ENCODE measurements at regions not wholly inside any gene's neighbourhood (a gene's known extent, or its start where the extent isn't known, plus 50 kb on each side); places are given as distances from the start of the nearest gene placed in this dataset.
"Not testable (repeated sequence)": the region's sequence is repeated elsewhere in the genome, so short reads cannot be mapped to it uniquely, and the experiment has no call there.

- no peaks in the 10 kb centered on the region for H3K9me2 ChIP-seq (ENCODE audit: insufficient read depth)
- intact Hi-C loops (cut with micrococcal nuclease; ENCODE audit: unreplicated experiment), result no loop called here
- no peak for DNase-seq
- CTCF ChIA-PET, result no interaction called here
- no peaks in the 10 kb centered on the region for H4K20me1 ChIP-seq (ENCODE audit: insufficient read depth)
- H3K27ac ChIP-seq, result no peak overlapping the region
- no peaks in the 10 kb centered on the region for H3K9me3 ChIP-seq (ENCODE audit: insufficient read depth, low read depth)
- no peaks in the 10 kb centered on the region for H3F3A ChIP-seq (ENCODE audit: insufficient read depth, low read depth)
- no TSS peak for BruUV-seq (replicated peaks)
- no peak overlapping the region for H3K4me3 ChIP-seq
- no peaks in the 10 kb centered on the region for H3K4me1 ChIP-seq (replicated peaks; ENCODE audit: insufficient read depth)
- no peak for TF ChIP-seq EZH2 (IDR thresholded peaks at IDR 0.05; ENCODE audit: low read depth)
- H3K4me2 ChIP-seq, result no peak overlapping the region
- H2AFZ ChIP-seq, result no peak overlapping the region
- no peaks in the 10 kb centered on the region for H3K79me2 ChIP-seq (ENCODE audit: low read depth)
- no peaks in the 10 kb centered on the region for H3K36me3 ChIP-seq (ENCODE audit: low read depth)
- POLR2A ChIA-PET (ENCODE audit: unreplicated experiment), result no interaction called here
- H3K27me3 ChIP-seq (ENCODE audit: insufficient read depth, low read depth), result no peaks in the 10 kb centered on the region
These were observed 83.4 kb upstream of the RGPD4 start for GRCh38 chr2:107743274-107743673.

GRCh38 chr2:107745100-107745499 lies 81.6 kb upstream of the RGPD4 start:
- POLR2A ChIA-PET (ENCODE audit: unreplicated experiment), result no interaction called here

GRCh38 chr2:107746552-107747198 lies 80.0 kb upstream of the RGPD4 start:
- H3F3A ChIP-seq (ENCODE audit: insufficient read depth, low read depth); H3K36me3 ChIP-seq (ENCODE audit: low read depth); H3K79me2 ChIP-seq (ENCODE audit: low read depth); H3K4me3 ChIP-seq; H3K4me1 ChIP-seq (replicated peaks; ENCODE audit: insufficient read depth); BruUV-seq (replicated peaks); DNase-seq; CTCF ChIA-PET; H3K9me3 ChIP-seq (ENCODE audit: insufficient read depth, low read depth); H3K9me2 ChIP-seq (ENCODE audit: insufficient read depth); H4K20me1 ChIP-seq (ENCODE audit: insufficient read depth); H3K27me3 ChIP-seq (ENCODE audit: insufficient read depth, low read depth); intact Hi-C loops (cut with micrococcal nuclease; ENCODE audit: unreplicated experiment); H3K4me2 ChIP-seq; H2AFZ ChIP-seq; POLR2A ChIA-PET (ENCODE audit: unreplicated experiment); H3K27ac ChIP-seq: not testable (repeated sequence)

More at GRCh38 chr2:107745100-107745499, 81.6 kb upstream of the RGPD4 start:
- H2AFZ ChIP-seq, result no peak overlapping the region
- H3K36me3 ChIP-seq (ENCODE audit: low read depth), result no peaks in the 10 kb centered on the region
- H3K27ac ChIP-seq, result no peak overlapping the region
- no peaks in the 10 kb centered on the region for H3K9me2 ChIP-seq (ENCODE audit: insufficient read depth)
- H3F3A ChIP-seq (ENCODE audit: insufficient read depth, low read depth), result no peaks in the 10 kb centered on the region
- TF ChIP-seq EZH2 (IDR thresholded peaks at IDR 0.05; ENCODE audit: low read depth) (no peak), CTCF (conservative IDR thresholded peaks at IDR 0.05) (no peak)
- no peak overlapping the region for H3K4me3 ChIP-seq
- DNase-seq, result no peak
- intact Hi-C loops (cut with micrococcal nuclease; ENCODE audit: unreplicated experiment), result no loop called here
- CTCF ChIA-PET, result no interaction called here
- H3K4me1 ChIP-seq (replicated peaks; ENCODE audit: insufficient read depth), result no peaks in the 10 kb centered on the region
- no peaks in the 10 kb centered on the region for H4K20me1 ChIP-seq (ENCODE audit: insufficient read depth)
- no peaks in the 10 kb centered on the region for H3K9me3 ChIP-seq (ENCODE audit: insufficient read depth, low read depth)
- H3K27me3 ChIP-seq (ENCODE audit: insufficient read depth, low read depth), result no peaks in the 10 kb centered on the region
- H3K79me2 ChIP-seq (ENCODE audit: low read depth), result no peaks in the 10 kb centered on the region
- H3K4me2 ChIP-seq, result no peak overlapping the region
- no TSS peak for BruUV-seq (replicated peaks)

- H3K27ac ChIP-seq; H3K4me3 ChIP-seq; H3K9me3 ChIP-seq (ENCODE audit: insufficient read depth, low read depth); H3K9me2 ChIP-seq (ENCODE audit: insufficient read depth); BruUV-seq (replicated peaks); CTCF ChIA-PET; H3K36me3 ChIP-seq (ENCODE audit: low read depth); H3K79me2 ChIP-seq (ENCODE audit: low read depth); POLR2A ChIA-PET (ENCODE audit: unreplicated experiment); DNase-seq; H4K20me1 ChIP-seq (ENCODE audit: insufficient read depth); H3K27me3 ChIP-seq (ENCODE audit: insufficient read depth, low read depth); intact Hi-C loops (cut with micrococcal nuclease; ENCODE audit: unreplicated experiment); H3K4me1 ChIP-seq (replicated peaks; ENCODE audit: insufficient read depth); H2AFZ ChIP-seq; H3F3A ChIP-seq (ENCODE audit: insufficient read depth, low read depth): not testable (repeated sequence)
- H3K4me2 ChIP-seq, result peak overlapping the region; percentile 41
These were observed 79.3 kb upstream of the RGPD4 start for GRCh38 chr2:107747199-107747963.
